ENCODE measurements at regions not wholly inside any gene's neighbourhood (a gene's known extent, or its start where the extent isn't known, plus 50 kb on each side); places are given as distances from the start of the nearest gene placed in this dataset.

- peaks cover 9% of the 10 kb centered on the region; the same call in 1 of the 2 replicates for H3K27me3 ChIP-seq (ENCODE audit: insufficient read depth, low read length)
- H3K36me3 ChIP-seq (ENCODE audit: insufficient read depth, low read length), result no peaks in the 10 kb centered on the region
- no peaks in the 10 kb centered on the region for H3K79me2 ChIP-seq (ENCODE audit: control insufficient read depth, insufficient read depth, low read length, unreplicated experiment)
- H2AFZ ChIP-seq (ENCODE audit: low read length, unreplicated experiment), result no peak overlapping the region
- no peak overlapping the region for H3K4me3 ChIP-seq (ENCODE audit: low read depth, low read length)
- H3K27ac ChIP-seq (ENCODE audit: low read depth, low read length), result no peak overlapping the region
- H3K4me1 ChIP-seq (ENCODE audit: control insufficient read depth, insufficient read depth, low read length, unreplicated experiment), result no peaks in the 10 kb centered on the region
Measured at GRCh38 chr7:155244675-155245074, 53.0 kb upstream of the INSIG1 start.

GRCh38 chr7:155247479-155248365, 50.0 kb upstream of the INSIG1 start:
- no peak overlapping the region for H3K27ac ChIP-seq (ENCODE audit: low read depth, low read length)
- H3K27me3 ChIP-seq (ENCODE audit: insufficient read depth, low read length), result peaks cover 12% of the 10 kb centered on the region
- no peaks in the 10 kb centered on the region for H3K4me1 ChIP-seq (ENCODE audit: control insufficient read depth, insufficient read depth, low read length, unreplicated experiment)
- H3K36me3 ChIP-seq (ENCODE audit: insufficient read depth, low read length), result no peaks in the 10 kb centered on the region
- H3K79me2 ChIP-seq (ENCODE audit: control insufficient read depth, insufficient read depth, low read length, unreplicated experiment), result no peaks in the 10 kb centered on the region
- no peak overlapping the region for H2AFZ ChIP-seq (ENCODE audit: low read length, unreplicated experiment)
- H3K4me3 ChIP-seq (ENCODE audit: low read depth, low read length), result no peak overlapping the region

All from ACC112 (cell line).